ENCODE measurements at regions not wholly inside any gene's neighbourhood (a gene's known extent, or its start where the extent isn't known, plus 50 kb on each side); places are given as distances from the start of the nearest gene placed in this dataset.

- Histone ChIP-seq H3K36me3 (ENCODE audit: insufficient read depth) (no peaks in the 10 kb centered on the region), H2AFZ (ENCODE audit: low read depth) (no peak overlapping the region), H3K4me1 (ENCODE audit: low read depth, poor library complexity, severe bottlenecking) (peaks cover 17% of the 10 kb centered on the region), H3K4me3 (IDR thresholded peaks at IDR 0.05; ENCODE audit: insufficient read depth, low read depth, low read length) (no peak overlapping the region), H3K27ac (no peak overlapping the region), H3K27me3 (ENCODE audit: insufficient read depth, low read depth) (no peaks in the 10 kb centered on the region), H3K9ac (no peak overlapping the region), H3K4me2 (no peak overlapping the region), H3K79me2 (ENCODE audit: insufficient read depth, low read depth) (no peaks in the 10 kb centered on the region), H4K20me1 (ENCODE audit: insufficient read depth) (no peaks in the 10 kb centered on the region)
- no peak for TF ChIP-seq CTCF (conservative IDR thresholded peaks at IDR 0.05; ENCODE audit: low read depth, low read length)
Measured at GRCh38 chr20:24840121-24840713, 108.9 kb upstream of the CST7 start.

GRCh38 chr20:24842274-24842917, 106.7 kb upstream of the CST7 start:
- H3K79me2 ChIP-seq (ENCODE audit: insufficient read depth, low read depth): no peaks in the 10 kb centered on the region
- H3K4me3 ChIP-seq (IDR thresholded peaks at IDR 0.05; ENCODE audit: insufficient read depth, low read depth, low read length): no peak overlapping the region
- peaks cover 17% of the 10 kb centered on the region for H3K4me1 ChIP-seq (ENCODE audit: low read depth, poor library complexity, severe bottlenecking)
- peak overlapping the region; percentile 9; the same call in 1 of the 2 replicates for H3K27ac ChIP-seq
- H3K27me3 ChIP-seq (ENCODE audit: insufficient read depth, low read depth): no peaks in the 10 kb centered on the region
- no peaks in the 10 kb centered on the region for H4K20me1 ChIP-seq (ENCODE audit: insufficient read depth)
- H2AFZ ChIP-seq (ENCODE audit: low read depth): no peak overlapping the region
- no peak for TF ChIP-seq CTCF (conservative IDR thresholded peaks at IDR 0.05; ENCODE audit: low read depth, low read length)
- H3K36me3 ChIP-seq (ENCODE audit: insufficient read depth): no peaks in the 10 kb centered on the region
- no peak overlapping the region for H3K9ac ChIP-seq
- H3K4me2 ChIP-seq: no peak overlapping the region

- no peak overlapping the region for H2AFZ ChIP-seq (ENCODE audit: low read depth)
- no peak for TF ChIP-seq CTCF (conservative IDR thresholded peaks at IDR 0.05; ENCODE audit: low read depth, low read length)
- peaks cover 17% of the 10 kb centered on the region for H3K4me1 ChIP-seq (ENCODE audit: low read depth, poor library complexity, severe bottlenecking)
- no peak overlapping the region for H3K4me3 ChIP-seq (IDR thresholded peaks at IDR 0.05; ENCODE audit: insufficient read depth, low read depth, low read length)
- no peak overlapping the region for H3K9ac ChIP-seq
- H3K27ac ChIP-seq: peak overlapping the region; percentile 9; the same call in 1 of the 2 replicates
- no peaks in the 10 kb centered on the region for H4K20me1 ChIP-seq (ENCODE audit: insufficient read depth)
- H3K4me2 ChIP-seq: peak overlapping the region; percentile 21; the same call in 1 of the 2 replicates
- no peaks in the 10 kb centered on the region for H3K79me2 ChIP-seq (ENCODE audit: insufficient read depth, low read depth)
- no peaks in the 10 kb centered on the region for H3K36me3 ChIP-seq (ENCODE audit: insufficient read depth)
- no peaks in the 10 kb centered on the region for H3K27me3 ChIP-seq (ENCODE audit: insufficient read depth, low read depth)
Measured at GRCh38 chr20:24842918-24843715, 106.0 kb upstream of the CST7 start.

- H3K27me3 ChIP-seq (ENCODE audit: insufficient read depth, low read depth): no peaks in the 10 kb centered on the region
- H3K4me1 ChIP-seq (ENCODE audit: low read depth, poor library complexity, severe bottlenecking): no peaks in the 10 kb centered on the region
- H3K36me3 ChIP-seq (ENCODE audit: insufficient read depth): no peaks in the 10 kb centered on the region
- no peak overlapping the region for H3K27ac ChIP-seq
- no peak overlapping the region for H3K4me2 ChIP-seq
- no peaks in the 10 kb centered on the region for H4K20me1 ChIP-seq (ENCODE audit: insufficient read depth)
- TF ChIP-seq CTCF (conservative IDR thresholded peaks at IDR 0.05; ENCODE audit: low read depth, low read length): no peak
- H3K4me3 ChIP-seq (IDR thresholded peaks at IDR 0.05; ENCODE audit: insufficient read depth, low read depth, low read length): no peak overlapping the region
- H3K79me2 ChIP-seq (ENCODE audit: insufficient read depth, low read depth): no peaks in the 10 kb centered on the region
- no peak overlapping the region for H2AFZ ChIP-seq (ENCODE audit: low read depth)
- H3K9ac ChIP-seq: no peak overlapping the region
Measured at GRCh38 chr20:24850176-24850575, 98.9 kb upstream of the CST7 start.
